ENCODE measurements at regions not wholly inside any gene's neighbourhood (a gene's known extent, or its start where the extent isn't known, plus 50 kb on each side); places are given as distances from the start of the nearest gene placed in this dataset.

DNA sequence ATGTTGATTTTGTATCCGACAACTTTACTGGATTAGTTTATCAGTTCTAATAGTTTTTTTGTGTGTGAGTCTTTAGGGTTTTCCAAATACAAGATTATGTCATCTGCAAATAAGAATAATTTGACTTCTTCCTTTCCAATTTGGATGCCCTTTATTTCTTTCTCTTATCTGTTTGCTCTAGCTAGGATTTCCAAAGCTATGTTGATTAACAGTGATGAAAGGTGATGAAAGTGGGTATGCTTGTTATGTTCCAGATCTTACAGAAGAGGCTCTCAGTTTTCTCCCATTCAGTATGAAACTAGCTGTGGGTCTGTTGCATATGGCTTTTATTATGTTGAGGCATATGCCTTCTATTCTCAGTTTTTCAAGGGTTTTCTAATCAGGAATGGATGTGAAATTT, 56.4 kb upstream of the CHRNB4 start:
- TF ChIP-seq, protein P1, sequence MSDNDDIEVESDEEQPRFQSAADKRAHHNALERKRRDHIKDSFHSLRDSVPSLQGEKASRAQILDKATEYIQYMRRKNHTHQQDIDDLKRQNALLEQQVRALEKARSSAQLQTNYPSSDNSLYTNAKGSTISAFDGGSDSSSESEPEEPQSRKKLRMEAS (IDR thresholded peaks at IDR 0.05; ENCODE audit: insufficient read depth, insufficient read length), result no peak
- TF ChIP-seq, protein P2, sequence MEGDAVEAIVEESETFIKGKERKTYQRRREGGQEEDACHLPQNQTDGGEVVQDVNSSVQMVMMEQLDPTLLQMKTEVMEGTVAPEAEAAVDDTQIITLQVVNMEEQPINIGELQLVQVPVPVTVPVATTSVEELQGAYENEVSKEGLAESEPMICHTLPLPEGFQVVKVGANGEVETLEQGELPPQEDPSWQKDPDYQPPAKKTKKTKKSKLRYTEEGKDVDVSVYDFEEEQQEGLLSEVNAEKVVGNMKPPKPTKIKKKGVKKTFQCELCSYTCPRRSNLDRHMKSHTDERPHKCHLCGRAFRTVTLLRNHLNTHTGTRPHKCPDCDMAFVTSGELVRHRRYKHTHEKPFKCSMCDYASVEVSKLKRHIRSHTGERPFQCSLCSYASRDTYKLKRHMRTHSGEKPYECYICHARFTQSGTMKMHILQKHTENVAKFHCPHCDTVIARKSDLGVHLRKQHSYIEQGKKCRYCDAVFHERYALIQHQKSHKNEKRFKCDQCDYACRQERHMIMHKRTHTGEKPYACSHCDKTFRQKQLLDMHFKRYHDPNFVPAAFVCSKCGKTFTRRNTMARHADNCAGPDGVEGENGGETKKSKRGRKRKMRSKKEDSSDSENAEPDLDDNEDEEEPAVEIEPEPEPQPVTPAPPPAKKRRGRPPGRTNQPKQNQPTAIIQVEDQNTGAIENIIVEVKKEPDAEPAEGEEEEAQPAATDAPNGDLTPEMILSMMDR (IDR thresholded peaks at IDR 0.05; ENCODE audit: extremely low read depth in 1 of 2, insufficient read depth in 1 of 2, low read depth in 1 of 2, low read length in 2 of 2), result no peak
- no peak for TF ChIP-seq POLR2A (IDR thresholded peaks at IDR 0.05; ENCODE audit: low read depth, low read length)
- no peak for TF ChIP-seq FOS (IDR thresholded peaks at IDR 0.05; ENCODE audit: borderline replicate concordance, insufficient read depth, low read length)

All from endothelial cell of umbilical vein (primary cell).